ENCODE measurements at regions not wholly inside any gene's neighbourhood (a gene's known extent, or its start where the extent isn't known, plus 50 kb on each side); places are given as distances from the start of the nearest gene placed in this dataset.
"Not testable (repeated sequence)": the region's sequence is repeated elsewhere in the genome, so short reads cannot be mapped to it uniquely, and the experiment has no call there.

DNA sequence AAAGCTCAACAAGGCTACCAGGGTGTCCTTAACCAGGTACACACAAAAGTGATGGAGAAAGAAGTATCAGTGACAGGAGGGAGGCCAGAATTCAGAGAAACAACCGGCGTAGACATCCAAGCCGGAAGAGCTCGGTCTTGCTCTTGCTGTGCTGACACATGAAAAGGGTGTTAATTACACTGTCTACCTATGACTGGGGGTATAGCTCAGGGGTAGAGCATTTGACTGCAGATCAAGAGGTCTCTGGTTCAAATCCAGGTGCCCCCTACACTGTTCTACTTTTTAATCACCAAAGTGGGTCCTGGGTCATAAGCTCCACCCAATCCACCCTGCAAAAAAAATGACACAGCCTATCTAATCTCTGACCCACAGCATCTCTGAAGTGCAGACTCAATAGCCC, 86.9 kb upstream of the ZNF746 start:
- Histone ChIP-seq H3K9me3 (ENCODE audit: control insufficient read depth, insufficient read depth, low read length) (peaks cover 7% of the 10 kb centered on the region), H3K36me3 (ENCODE audit: control insufficient read depth, insufficient read depth, low read length) (peaks cover 32% of the 10 kb centered on the region), H3K4me1 (ENCODE audit: control insufficient read depth, insufficient read depth, low read length) (no peaks in the 10 kb centered on the region), H3K27me3 (ENCODE audit: control insufficient read depth, insufficient read depth, low read length) (no peaks in the 10 kb centered on the region), H3K4me3 (ENCODE audit: low read length) (no peak overlapping the region), H3K27ac (ENCODE audit: low read length) (no peak overlapping the region)
- no peak overlapping the region for H3K4me3 Mint-ChIP-seq
- no peaks in the 10 kb centered on the region for H3K27me3 Mint-ChIP-seq (ENCODE audit: low read depth in 2 of 2)
- peaks cover 17 to 29% of the 10 kb centered on the region in 2 donors for H3K4me1 Mint-ChIP-seq
- no peak for ATAC-seq
- WGBS (ENCODE audit: insufficient coverage), result 100% methylated on average over 4 of the region's 4 CpGs
- intact Hi-C loops (cut with micrococcal nuclease), result no loop called here
- no peak overlapping the region for H3K27ac Mint-ChIP-seq
- TF ChIP-seq, protein P1, sequence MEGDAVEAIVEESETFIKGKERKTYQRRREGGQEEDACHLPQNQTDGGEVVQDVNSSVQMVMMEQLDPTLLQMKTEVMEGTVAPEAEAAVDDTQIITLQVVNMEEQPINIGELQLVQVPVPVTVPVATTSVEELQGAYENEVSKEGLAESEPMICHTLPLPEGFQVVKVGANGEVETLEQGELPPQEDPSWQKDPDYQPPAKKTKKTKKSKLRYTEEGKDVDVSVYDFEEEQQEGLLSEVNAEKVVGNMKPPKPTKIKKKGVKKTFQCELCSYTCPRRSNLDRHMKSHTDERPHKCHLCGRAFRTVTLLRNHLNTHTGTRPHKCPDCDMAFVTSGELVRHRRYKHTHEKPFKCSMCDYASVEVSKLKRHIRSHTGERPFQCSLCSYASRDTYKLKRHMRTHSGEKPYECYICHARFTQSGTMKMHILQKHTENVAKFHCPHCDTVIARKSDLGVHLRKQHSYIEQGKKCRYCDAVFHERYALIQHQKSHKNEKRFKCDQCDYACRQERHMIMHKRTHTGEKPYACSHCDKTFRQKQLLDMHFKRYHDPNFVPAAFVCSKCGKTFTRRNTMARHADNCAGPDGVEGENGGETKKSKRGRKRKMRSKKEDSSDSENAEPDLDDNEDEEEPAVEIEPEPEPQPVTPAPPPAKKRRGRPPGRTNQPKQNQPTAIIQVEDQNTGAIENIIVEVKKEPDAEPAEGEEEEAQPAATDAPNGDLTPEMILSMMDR (IDR thresholded peaks at IDR 0.05), result no peak
- H3K36me3 Mint-ChIP-seq, result no peaks in the 10 kb centered on the region
- DNase-seq, result no peak
- no peaks in the 10 kb centered on the region for H3K9me3 Mint-ChIP-seq

DNA sequence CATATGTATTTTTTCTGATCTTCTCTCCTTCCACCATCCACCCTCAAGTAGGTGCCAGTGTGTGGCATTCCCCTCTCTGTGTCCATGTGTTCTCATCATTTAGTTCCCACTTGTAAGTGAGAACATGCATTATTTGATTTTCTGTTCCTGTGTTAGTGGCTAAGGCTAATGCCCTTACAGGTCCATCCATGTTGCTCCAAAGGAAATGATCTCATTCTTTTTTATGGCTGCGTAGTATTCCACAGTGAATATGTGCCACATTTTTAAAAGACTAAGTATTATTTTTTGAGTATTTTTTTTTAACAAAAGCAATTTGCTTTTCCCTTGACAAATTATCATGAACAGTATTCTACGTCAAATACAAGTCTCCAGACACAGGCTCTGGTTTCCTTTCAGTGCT, 86.4 kb upstream of the ZNF746 start:
- no peak overlapping the region for H3K27ac ChIP-seq (ENCODE audit: low read length)
- peaks cover 30% of the 10 kb centered on the region for H3K36me3 ChIP-seq (ENCODE audit: control insufficient read depth, insufficient read depth, low read length)
- no peak for DNase-seq
- no peak overlapping the region for H3K4me3 ChIP-seq (ENCODE audit: low read length)
- Mint-ChIP-seq H3K27me3 (ENCODE audit: low read depth in 2 of 2) (no peaks in the 10 kb centered on the region), H3K4me1 (peaks cover 17 to 29% of the 10 kb centered on the region in 2 donors), H3K36me3 (no peaks in the 10 kb centered on the region), H3K9me3 (no peaks in the 10 kb centered on the region), H3K4me3 (no peak overlapping the region), H3K27ac (peak overlapping the region in 1 of 2 donors; percentile 89)
- intact Hi-C loops (cut with micrococcal nuclease), result no loop called here
- H3K27me3 ChIP-seq (ENCODE audit: control insufficient read depth, insufficient read depth, low read length), result no peaks in the 10 kb centered on the region
- peaks cover 13% of the 10 kb centered on the region for H3K9me3 ChIP-seq (ENCODE audit: control insufficient read depth, insufficient read depth, low read length)
- no peaks in the 10 kb centered on the region for H3K4me1 ChIP-seq (ENCODE audit: control insufficient read depth, insufficient read depth, low read length)
- TF ChIP-seq, protein P1 (IDR thresholded peaks at IDR 0.05), result no peak
- no CpG with 5 or more reads among the region's 2 CpGs for WGBS (ENCODE audit: insufficient coverage)
- ATAC-seq, result no peak

DNA sequence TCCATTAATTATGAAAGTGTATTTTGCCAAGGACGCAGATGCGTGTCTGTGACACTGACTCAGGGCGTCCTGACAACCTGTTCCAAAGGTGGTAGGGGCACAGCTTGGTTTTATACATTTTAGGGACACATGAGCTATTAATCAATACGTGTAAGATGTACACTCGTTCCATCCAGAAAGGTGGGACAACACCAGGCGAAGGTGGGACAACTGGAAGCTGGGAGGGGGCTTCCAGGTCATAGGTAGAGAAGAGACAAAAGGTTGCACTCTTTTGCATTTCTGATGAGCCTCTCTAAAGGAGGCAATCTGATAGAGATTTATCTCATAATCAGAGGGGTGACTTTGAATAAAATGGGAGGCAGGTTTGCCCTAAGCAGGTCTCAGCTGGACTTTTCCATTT, 82.7 kb upstream of the ZNF746 start:
- H3K9me3 ChIP-seq (ENCODE audit: control insufficient read depth, insufficient read depth, low read length), result peaks cover 15% of the 10 kb centered on the region
- Mint-ChIP-seq H3K9me3 (peaks cover 3 to 5% of the 10 kb centered on the region in 2 donors), H3K27me3 (ENCODE audit: low read depth in 2 of 2) (no peaks in the 10 kb centered on the region), H3K36me3 (no peaks in the 10 kb centered on the region), H3K4me1 (peaks cover 17 to 29% of the 10 kb centered on the region in 2 donors), H3K4me3 (peak overlapping the region; percentile 80), H3K27ac (peak overlapping the region; percentile 73 to 89)
- intact Hi-C loops (cut with micrococcal nuclease), result no loop called here
- no peak overlapping the region for H3K27ac ChIP-seq (ENCODE audit: low read length)
- H3K4me1 ChIP-seq (ENCODE audit: control insufficient read depth, insufficient read depth, low read length), result no peaks in the 10 kb centered on the region
- peaks cover 8% of the 10 kb centered on the region for H3K36me3 ChIP-seq (ENCODE audit: control insufficient read depth, insufficient read depth, low read length)
- no peaks in the 10 kb centered on the region for H3K27me3 ChIP-seq (ENCODE audit: control insufficient read depth, insufficient read depth, low read length)
- no peak for ATAC-seq
- H3K4me3 ChIP-seq (ENCODE audit: low read length), result no peak overlapping the region
- DNase-seq, result no peak
- TF ChIP-seq, protein P1 (IDR thresholded peaks at IDR 0.05), result no peak
- 98% methylated on average over 6 of the region's 6 CpGs for WGBS (ENCODE audit: insufficient coverage)

DNA sequence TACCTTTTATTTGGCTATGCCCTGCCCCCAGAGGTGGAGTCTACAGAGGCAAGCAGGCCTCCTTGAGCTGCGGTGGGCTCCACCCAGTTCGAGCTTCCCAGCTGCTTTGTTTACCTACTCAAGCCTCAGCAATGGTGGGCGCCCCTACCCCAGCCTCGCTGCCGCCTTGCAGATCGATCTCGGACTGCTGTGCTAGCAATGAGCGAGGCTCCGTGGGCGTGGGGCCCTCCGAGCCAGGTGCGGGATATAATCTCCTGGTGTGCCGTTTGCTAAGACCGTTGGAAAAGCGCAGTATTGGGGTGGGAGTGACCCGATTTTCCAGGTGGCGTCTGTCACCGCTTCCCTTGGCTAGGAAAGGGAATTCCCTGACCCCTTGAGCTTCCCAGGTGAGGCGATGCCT, 81.8 kb upstream of the ZNF746 start:
- ATAC-seq; H3K4me3 ChIP-seq (ENCODE audit: low read length); H3K9me3 Mint-ChIP-seq; intact Hi-C loops (cut with micrococcal nuclease); H3K36me3 ChIP-seq (ENCODE audit: control insufficient read depth, insufficient read depth, low read length); H3K36me3 Mint-ChIP-seq; H3K27me3 ChIP-seq (ENCODE audit: control insufficient read depth, insufficient read depth, low read length); H3K27ac ChIP-seq (ENCODE audit: low read length); DNase-seq; H3K4me1 ChIP-seq (ENCODE audit: control insufficient read depth, insufficient read depth, low read length); H3K4me3 Mint-ChIP-seq; H3K27me3 Mint-ChIP-seq (ENCODE audit: low read depth in 2 of 2): not testable (repeated sequence)
- peaks cover 13% of the 10 kb centered on the region for H3K9me3 ChIP-seq (ENCODE audit: control insufficient read depth, insufficient read depth, low read length)
- 98% methylated on average over 19 of the region's 19 CpGs for WGBS (ENCODE audit: insufficient coverage)
- H3K27ac Mint-ChIP-seq, result peak overlapping the region in 1 of 2 donors; percentile 73
- peaks cover 17 to 29% of the 10 kb centered on the region in 2 donors for H3K4me1 Mint-ChIP-seq

DNA sequence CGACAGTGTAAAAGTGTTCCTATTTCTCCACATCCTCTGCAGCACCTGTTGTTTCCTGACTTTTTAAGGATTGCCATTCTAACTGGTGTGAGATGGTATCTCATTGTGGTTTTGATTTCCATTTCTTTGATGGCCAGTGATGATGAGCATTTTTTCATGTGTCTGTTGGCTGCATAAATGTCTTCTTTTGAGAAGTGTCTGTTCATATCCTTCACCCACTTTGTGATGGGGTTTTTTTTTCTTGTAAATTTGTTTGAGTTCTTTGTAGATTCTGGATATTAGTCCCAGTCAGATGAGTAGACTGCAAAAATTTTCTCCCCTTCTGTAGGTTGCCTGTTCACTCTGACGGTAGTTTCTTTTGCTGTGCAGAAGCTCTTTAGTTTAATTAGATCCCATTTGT, 76.8 kb upstream of the ZNF746 start:
- H3K27ac Mint-ChIP-seq; H3K36me3 ChIP-seq (ENCODE audit: control insufficient read depth, insufficient read depth, low read length); H3K27me3 ChIP-seq (ENCODE audit: control insufficient read depth, insufficient read depth, low read length); H3K4me1 ChIP-seq (ENCODE audit: control insufficient read depth, insufficient read depth, low read length); intact Hi-C loops (cut with micrococcal nuclease); ATAC-seq; H3K4me3 Mint-ChIP-seq; H3K36me3 Mint-ChIP-seq; H3K27me3 Mint-ChIP-seq (ENCODE audit: low read depth in 2 of 2); DNase-seq; H3K4me3 ChIP-seq (ENCODE audit: low read length); H3K27ac ChIP-seq (ENCODE audit: low read length): not testable (repeated sequence)
- peaks cover 8 to 14% of the 10 kb centered on the region in 2 donors for H3K9me3 Mint-ChIP-seq
- H3K9me3 ChIP-seq (ENCODE audit: control insufficient read depth, insufficient read depth, low read length), result peaks cover 15% of the 10 kb centered on the region
- WGBS (ENCODE audit: insufficient coverage), result 100% methylated on average over 1 of the region's 2 CpGs
- H3K4me1 Mint-ChIP-seq, result peaks cover 14 to 20% of the 10 kb centered on the region in 2 donors

All from natural killer cell (primary cell).